ENCODE measurements at regions not wholly inside any gene's neighbourhood (a gene's known extent, or its start where the extent isn't known, plus 50 kb on each side); places are given as distances from the start of the nearest gene placed in this dataset.
"Not testable (repeated sequence)": the region's sequence is repeated elsewhere in the genome, so short reads cannot be mapped to it uniquely, and the experiment has no call there.

GRCh38 chr9:3740690-3741419 is 215.1 kb upstream of the RFX3 start:
- Histone ChIP-seq H3K9me3 (replicated peaks) (no peaks in the 10 kb centered on the region), H3K4me1 (no peaks in the 10 kb centered on the region), H3K27me3 (no peaks in the 10 kb centered on the region), H3K27ac (no peak overlapping the region), H3K36me3 (no peaks in the 10 kb centered on the region), H3K4me3 (no peak overlapping the region)
- no peak for DNase-seq

- no peaks in the 10 kb centered on the region for H3K27me3 ChIP-seq
- no peak overlapping the region for H3K4me3 ChIP-seq
- no peak overlapping the region for H3K27ac ChIP-seq
- no peak for DNase-seq
- H3K9me3 ChIP-seq (replicated peaks) = no peaks in the 10 kb centered on the region
- no peaks in the 10 kb centered on the region for H3K36me3 ChIP-seq
- no peaks in the 10 kb centered on the region for H3K4me1 ChIP-seq
Measured at GRCh38 chr9:3736161-3736560, 210.4 kb upstream of the RFX3 start.

- Histone ChIP-seq H3K9me3 (replicated peaks) (no peaks in the 10 kb centered on the region), H3K4me1 (no peaks in the 10 kb centered on the region), H3K4me3 (no peak overlapping the region), H3K27me3 (no peaks in the 10 kb centered on the region), H3K27ac (no peak overlapping the region), H3K36me3 (no peaks in the 10 kb centered on the region)
- no peak for DNase-seq
Measured at GRCh38 chr9:3735251-3735650, 209.4 kb upstream of the RFX3 start.

DNA sequence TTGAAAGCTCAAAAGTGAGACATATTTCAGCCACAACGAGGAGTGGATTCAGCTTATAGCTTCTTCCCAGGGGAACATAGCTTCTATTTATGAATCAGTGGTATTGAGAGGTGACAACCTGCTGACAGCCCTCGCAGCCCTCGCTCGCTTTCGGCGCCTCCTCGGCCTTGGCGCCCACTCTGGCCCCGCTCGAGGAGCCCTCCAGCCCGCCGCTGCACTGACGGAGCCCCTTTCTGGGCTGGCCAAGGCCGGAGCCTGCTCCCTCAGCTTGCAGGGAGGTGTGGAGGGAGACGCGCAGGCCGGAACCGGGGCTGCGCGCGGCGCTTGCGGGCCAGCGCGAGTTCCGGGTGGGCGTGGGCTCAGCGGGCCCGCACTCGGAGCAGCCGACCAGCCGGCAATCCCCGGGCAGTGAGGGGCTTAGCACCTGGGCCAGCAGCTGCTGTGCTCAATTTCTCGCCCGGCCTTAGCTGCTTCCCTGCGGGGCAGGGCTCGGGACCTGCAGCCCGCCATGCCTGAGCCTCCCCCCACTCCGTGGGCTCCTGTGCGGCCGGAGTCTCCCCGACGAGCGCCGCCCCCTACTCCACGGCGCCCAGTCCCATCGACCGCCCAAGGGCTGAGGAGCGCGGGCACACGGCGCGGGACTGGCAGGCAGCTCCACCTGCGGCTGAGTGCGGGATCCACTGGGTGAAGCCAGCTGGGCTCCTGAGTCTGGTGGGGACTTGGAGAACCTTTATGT is 207.9 kb upstream of the RFX3 start:
- H3K9me3 ChIP-seq (replicated peaks); H3K27ac ChIP-seq; DNase-seq; H3K4me1 ChIP-seq; H3K4me3 ChIP-seq; H3K36me3 ChIP-seq; H3K27me3 ChIP-seq: not testable (repeated sequence)

DNA sequence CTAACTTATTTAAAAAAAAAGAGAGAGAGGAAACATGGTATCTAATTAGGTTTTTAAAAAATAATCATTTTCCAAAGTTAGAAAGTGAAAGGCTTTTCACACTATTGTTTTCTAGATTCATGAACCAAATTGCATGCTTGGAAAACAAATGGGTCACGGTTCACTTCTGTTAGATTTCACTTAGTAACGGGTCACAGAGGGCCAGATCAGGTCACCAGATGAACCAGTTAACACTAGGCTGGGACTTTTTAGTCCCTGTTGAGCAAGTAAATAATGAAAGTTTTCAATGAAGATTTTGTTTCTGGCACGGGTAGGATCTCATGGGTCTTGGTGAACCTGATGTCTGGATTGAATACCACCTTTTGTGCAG is 207.2 kb upstream of the RFX3 start:
- H3K4me1 ChIP-seq = no peaks in the 10 kb centered on the region
- H3K27me3 ChIP-seq = no peaks in the 10 kb centered on the region
- no peaks in the 10 kb centered on the region for H3K36me3 ChIP-seq
- no peak overlapping the region for H3K27ac ChIP-seq
- no peaks in the 10 kb centered on the region for H3K9me3 ChIP-seq (replicated peaks)
- no peak for DNase-seq
- H3K4me3 ChIP-seq = no peak overlapping the region

GRCh38 chr9:3732077-3733038 is 206.6 kb upstream of the RFX3 start:
- DNase-seq = peak; percentile 54 to 85
- peak overlapping the region; percentile 29 for H3K4me3 ChIP-seq
- H3K9me3 ChIP-seq (replicated peaks) = no peaks in the 10 kb centered on the region
- H3K4me1 ChIP-seq = no peaks in the 10 kb centered on the region
- H3K36me3 ChIP-seq = no peaks in the 10 kb centered on the region
- H3K27me3 ChIP-seq = no peaks in the 10 kb centered on the region
- H3K27ac ChIP-seq = no peak overlapping the region

DNA sequence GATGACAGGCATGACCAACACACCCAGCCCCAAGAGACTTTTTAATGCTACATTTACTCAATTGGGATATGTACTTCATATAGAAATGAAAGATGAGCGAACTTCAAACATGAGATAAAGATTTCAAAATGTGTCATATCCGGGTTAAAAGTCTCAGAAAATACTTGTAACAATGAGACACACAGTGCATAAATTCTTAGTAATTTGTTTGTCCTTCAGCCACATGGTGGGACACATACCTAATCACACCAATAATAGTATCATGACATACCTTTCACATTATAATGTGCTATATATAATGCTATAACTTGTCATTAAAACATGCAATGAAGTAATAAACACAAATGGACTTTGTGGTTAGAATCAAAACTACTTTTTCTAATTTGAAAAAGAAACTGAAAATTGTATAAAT is 204.7 kb upstream of the RFX3 start:
- no peak for DNase-seq
- Histone ChIP-seq H3K36me3 (no peaks in the 10 kb centered on the region), H3K4me3 (no peak overlapping the region), H3K9me3 (replicated peaks) (no peaks in the 10 kb centered on the region), H3K27me3 (no peaks in the 10 kb centered on the region), H3K27ac (no peak overlapping the region), H3K4me1 (no peaks in the 10 kb centered on the region)

GRCh38 chr9:3721096-3721495 is 195.3 kb upstream of the RFX3 start:
- no peaks in the 10 kb centered on the region for H3K4me1 ChIP-seq
- H3K4me3 ChIP-seq = no peak overlapping the region
- no peak overlapping the region for H3K27ac ChIP-seq
- no peaks in the 10 kb centered on the region for H3K27me3 ChIP-seq
- H3K9me3 ChIP-seq (replicated peaks) = no peaks in the 10 kb centered on the region; the same call in 1 of the 2 replicates
- no peak for DNase-seq
- no peaks in the 10 kb centered on the region for H3K36me3 ChIP-seq

DNA sequence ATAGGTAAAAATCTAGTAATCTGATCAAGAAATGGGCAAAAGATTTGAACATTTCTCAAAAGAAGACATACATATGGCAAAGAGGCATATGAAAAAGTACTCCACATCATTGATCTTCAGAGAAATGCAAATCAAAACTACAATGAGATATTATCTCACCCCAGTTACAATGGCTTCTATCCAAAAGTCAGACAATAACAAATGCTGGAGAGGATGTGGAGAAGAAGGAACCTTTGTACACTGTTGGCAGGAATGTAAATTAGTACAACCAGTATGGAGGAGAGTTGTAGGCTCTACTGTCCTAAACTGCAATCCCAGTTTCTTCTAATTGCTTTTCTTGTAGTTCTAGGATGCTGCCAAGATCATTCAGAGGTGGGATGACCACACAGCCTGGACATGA is 193.5 kb upstream of the RFX3 start:
- H3K27me3 ChIP-seq = 0 out of 2 replicates have a peak, but pooled peaks cover 4% of the 10 kb centered on the region
- no peaks in the 10 kb centered on the region for H3K4me1 ChIP-seq
- no peaks in the 10 kb centered on the region for H3K36me3 ChIP-seq
- H3K4me3 ChIP-seq = no peak overlapping the region
- H3K27ac ChIP-seq = no peak overlapping the region
- no peaks in the 10 kb centered on the region; the same call in 1 of the 2 replicates for H3K9me3 ChIP-seq (replicated peaks)
- DNase-seq = no peak

DNA sequence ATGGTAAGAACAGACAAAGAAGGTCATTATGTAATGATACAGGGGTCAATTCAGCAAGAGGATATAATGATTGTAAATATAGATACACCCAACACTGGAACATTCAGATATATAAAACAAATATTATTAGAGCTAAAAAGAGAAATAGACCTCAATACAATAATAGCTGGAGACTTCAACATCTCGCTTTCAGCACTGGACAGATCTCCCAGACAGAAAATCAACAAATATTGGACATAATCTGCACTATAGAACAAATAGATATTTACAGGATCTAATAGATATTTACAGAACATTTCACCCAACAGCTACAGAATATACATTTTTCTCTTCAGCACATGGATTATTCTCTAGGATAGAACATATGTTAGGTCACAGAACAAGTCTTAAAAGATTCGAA is 190.6 kb upstream of the RFX3 start:
- Histone ChIP-seq H3K27ac (no peak overlapping the region), H3K36me3 (no peaks in the 10 kb centered on the region), H3K9me3 (replicated peaks) (no peaks in the 10 kb centered on the region), H3K4me3 (no peak overlapping the region), H3K4me1 (no peaks in the 10 kb centered on the region), H3K27me3 (0 out of 2 replicates have a peak, but pooled peaks cover 4% of the 10 kb centered on the region)
- no peak for DNase-seq

- no peak overlapping the region for H3K27ac ChIP-seq
- no peaks in the 10 kb centered on the region for H3K27me3 ChIP-seq
- H3K9me3 ChIP-seq (replicated peaks) = no peaks in the 10 kb centered on the region
- H3K36me3 ChIP-seq = no peaks in the 10 kb centered on the region
- DNase-seq = peak in 1 of 2 experiments; percentile 8
- no peaks in the 10 kb centered on the region for H3K4me1 ChIP-seq
- no peak overlapping the region for H3K4me3 ChIP-seq
Measured at GRCh38 chr9:3708751-3709150, 182.9 kb upstream of the RFX3 start.

- no peaks in the 10 kb centered on the region for H3K27me3 ChIP-seq
- no peaks in the 10 kb centered on the region for H3K36me3 ChIP-seq
- DNase-seq = no peak
- no peak overlapping the region for H3K27ac ChIP-seq
- H3K4me3 ChIP-seq = no peak overlapping the region
- no peaks in the 10 kb centered on the region for H3K4me1 ChIP-seq
- H3K9me3 ChIP-seq (replicated peaks) = no peaks in the 10 kb centered on the region
Measured at GRCh38 chr9:3704890-3705289, 179.1 kb upstream of the RFX3 start.

GRCh38 chr9:3700772-3701171 is 175.0 kb upstream of the RFX3 start:
- Histone ChIP-seq H3K27ac (no peak overlapping the region), H3K36me3 (no peaks in the 10 kb centered on the region), H3K9me3 (replicated peaks) (no peaks in the 10 kb centered on the region), H3K27me3 (no peaks in the 10 kb centered on the region), H3K4me1 (no peaks in the 10 kb centered on the region), H3K4me3 (no peak overlapping the region)
- DNase-seq = no peak

- Histone ChIP-seq H3K27me3 (no peaks in the 10 kb centered on the region), H3K27ac (no peak overlapping the region), H3K36me3 (no peaks in the 10 kb centered on the region), H3K4me3 (no peak overlapping the region), H3K9me3 (replicated peaks) (no peaks in the 10 kb centered on the region), H3K4me1 (no peaks in the 10 kb centered on the region)
- DNase-seq = no peak
Measured at GRCh38 chr9:3699883-3700282, 174.1 kb upstream of the RFX3 start.

DNA sequence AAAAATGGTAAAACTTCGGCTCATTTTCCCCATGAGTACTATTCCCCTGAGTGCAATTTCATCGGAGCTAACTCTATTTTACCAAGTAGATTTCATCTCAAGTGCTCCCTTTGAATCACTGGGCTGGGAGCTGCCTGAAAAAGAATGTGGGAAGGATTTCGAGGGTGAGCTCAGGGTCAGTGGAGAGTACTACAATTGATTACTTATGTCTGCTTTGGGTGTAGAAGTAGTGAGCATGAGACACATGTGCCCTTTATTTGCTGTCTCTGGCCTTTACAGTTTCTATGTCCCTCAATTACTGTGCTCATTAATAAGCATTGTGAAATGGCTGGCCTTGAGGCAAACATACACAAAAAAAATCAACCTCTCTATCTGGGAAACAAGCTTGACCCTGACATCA is 172.7 kb upstream of the RFX3 start:
- DNase-seq = peak; percentile 3 to 10

More for the DNA sequence above, 172.7 kb upstream of the RFX3 start:
- no peaks in the 10 kb centered on the region for H3K36me3 ChIP-seq
- H3K27me3 ChIP-seq = no peaks in the 10 kb centered on the region
- H3K4me3 ChIP-seq = peak overlapping the region; percentile 37
- no peaks in the 10 kb centered on the region for H3K4me1 ChIP-seq
- H3K27ac ChIP-seq = no peak overlapping the region
- no peaks in the 10 kb centered on the region for H3K9me3 ChIP-seq (replicated peaks)
